K562 (cell line): ENCODE measurements at regions not wholly inside any gene's neighbourhood (a gene's known extent, or its start where the extent isn't known, plus 50 kb on each side); places are given as distances from the start of the nearest gene placed in this dataset.

Experiments used
- ATAC-seq: fragments of 200-7000 bp; cut with Tn5 transposase; 3 replicates; pipeline ENCODE4 v1.9.1; 2020; ENCODE audit warnings: moderate library complexity
- BruUV-seq: library from RNA; stranded (reverse); fragments of 400-500 nt; replicated peaks from 2 replicates; lab custom pipeline; 2021; lab: Mats Ljungman, UMichigan
- CTCF ChIA-PET: fragments of 300-600 bp; formaldehyde crosslinking; extraction: SDS; loops from one replicate; lab custom pipeline; 2021; ENCODE audit warnings: low intra/inter-chr PET ratio; lab: Yijun Ruan, JAX
- POLR2A ChIA-PET: fragments of 300-600, 350-650 bp; sonication (Branson Sonifier 250); formaldehyde crosslinking; extraction: SDS; loops from one replicate; lab custom pipeline; 2021; ENCODE audit warnings: antibody characterized with exemption, inconsistent platforms; lab: Yijun Ruan, JAX
- DNase-seq, 4 experiments: peaks; one replicate each; pipeline versions ENCODE4 v3.0.0 to v3.0.0-alpha.2; 2011 to 2018; ENCODE audit warnings: low spot score in 3 of 4, mixed read lengths in 3 of 4; ENCODE audit errors: extremely low read depth in 1 of 4
- FAIRE-seq: peaks from 2 replicates; lab custom pipeline; 2011; peaks lifted over from hg19 to GRCh38; lab: Jason Lieb, UNC
- H2AFZ ChIP-seq: 2 replicates; pipeline ENCODE4 v1.6.0; 2011; ENCODE audit warnings: low read depth, low read length, control low read depth, inconsistent platforms
- H3K27ac ChIP-seq: fragments of 200-600 bp; 3 replicates; pipeline ENCODE4 v1.8.0; 2011; ENCODE audit warnings: low read depth, mild to moderate bottlenecking, control low read depth, inconsistent platforms, low read length, moderate library complexity, mixed read lengths; ENCODE audit errors: extremely low read depth
- H3K27me3 ChIP-seq, 2 experiments: fragments of 300-600 bp in 1 of 2; 2 replicates in 1 of 2; 3 replicates in 1 of 2; pipeline versions ENCODE4 v1.6.0 to v1.8.0; 2011; ENCODE audit warnings: inconsistent platforms in 2 of 2, low read length in 2 of 2, mild to moderate bottlenecking in 1 of 2, mixed read lengths in 1 of 2, moderate library complexity in 1 of 2; ENCODE audit not compliant: control insufficient read depth in 2 of 2, insufficient read depth in 2 of 2
- H3K36me3 ChIP-seq: fragments of 300-600 bp; 3 replicates; pipeline ENCODE4 v1.8.0; 2011; ENCODE audit warnings: mild to moderate bottlenecking, low read length, inconsistent platforms; ENCODE audit not compliant: control insufficient read depth, insufficient read depth
- H3K4me1 ChIP-seq, 2 experiments: fragments of 200-600 bp in 1 of 2; replicated peaks in 1 of 2; 2 replicates in 1 of 2; 3 replicates in 1 of 2; pipeline versions ENCODE4 v1.5.1 to v1.8.0; 2011; ENCODE audit warnings: inconsistent platforms in 2 of 2, low read length in 2 of 2, mild to moderate bottlenecking in 1 of 2, mixed read lengths in 1 of 2, moderate library complexity in 1 of 2; ENCODE audit not compliant: control insufficient read depth in 2 of 2, insufficient read depth in 2 of 2
- H3K4me2 ChIP-seq: 2 replicates; pipeline ENCODE4 v1.6.1; 2011; ENCODE audit warnings: low read length, control low read depth, inconsistent platforms, mixed read lengths; ENCODE audit not compliant: insufficient read depth
- H3K4me3 ChIP-seq: fragments of 200-600 bp; sonication (generic), shearing (Covaris generic); 2 replicates; pipeline ENCODE4 v1.5.1; 2016; ENCODE audit warnings: control low read depth, inconsistent platforms
- H3K79me2 ChIP-seq: fragments of 200-600 bp; 3 replicates; pipeline ENCODE4 v1.8.0; 2011; ENCODE audit warnings: low read length, inconsistent platforms; ENCODE audit not compliant: control insufficient read depth, insufficient read depth
- H3K9ac ChIP-seq, 2 experiments: 2 replicates each; pipeline versions ENCODE4 v1.6.0 to v1.6.1; 2011; ENCODE audit warnings: low read depth in 2 of 2, low read length in 2 of 2, control low read depth in 1 of 2, inconsistent platforms in 1 of 2, mild to moderate bottlenecking in 1 of 2, mixed read lengths in 1 of 2; ENCODE audit not compliant: insufficient read depth in 1 of 2
- H3K9me1 ChIP-seq: one replicate; pipeline ENCODE4 v1.6.0; 2011; ENCODE audit warnings: inconsistent platforms, mild to moderate bottlenecking, low read length, moderate library complexity; ENCODE audit not compliant: control insufficient read depth, insufficient read depth
- H3K9me3 ChIP-seq: replicated peaks from 2 replicates; pipeline ENCODE4 v1.5.1; 2011; ENCODE audit warnings: low read depth, low read length, inconsistent platforms; ENCODE audit not compliant: control insufficient read depth, insufficient read depth
- H4K20me1 ChIP-seq: replicated peaks from 2 replicates; pipeline ENCODE4 v1.6.1; 2011; ENCODE audit warnings: low read length, inconsistent platforms, mixed read lengths; ENCODE audit not compliant: control insufficient read depth, insufficient read depth
- DNMT1 ChIP-seq: fragments of 450-650 bp; IDR thresholded peaks from 2 replicates; pipeline ENCODE4 v1.6.1; 2016; ENCODE audit warnings: antibody characterized with exemption, mild to moderate bottlenecking
- MYC ChIP-seq, 2 experiments: fragments of 250-450 bp in 1 of 2; sonication (Bioruptor Pico) in 1 of 2; IDR thresholded peaks; 2 replicates each; pipeline versions ENCODE4 v1.5.1 to v1.6.1; 2012 to 2021; ENCODE audit warnings: low read depth in 2 of 2, borderline replicate concordance in 1 of 2, improper control_type of control experiment in 1 of 2, low read length in 1 of 2, mild to moderate bottlenecking in 1 of 2, moderate library complexity in 1 of 2
- NFIX ChIP-seq: fragments of 250-450 bp; sonication (Bioruptor Pico); IDR thresholded peaks from 2 replicates; pipeline ENCODE4 v1.4.0; 2020; ENCODE audit warnings: low read depth, mild to moderate bottlenecking, moderate library complexity
- PHTF2 ChIP-seq: fragments of 250-450 bp; sonication (Bioruptor Pico); IDR thresholded peaks from 2 replicates; pipeline ENCODE4 v1.5.0; 2021; ENCODE audit warnings: mild to moderate bottlenecking
- U2AF2 ChIP-seq: fragments of 200-400 bp; formaldehyde crosslinking; optimal IDR thresholded peaks from 2 replicates; pipeline ENCODE3; 2017; ENCODE audit warnings: low read depth, mild to moderate bottlenecking, low read length
- WGBS: fragments of 100-300 bp; shearing (Covaris generic); methylation state at CpG from one replicate; pipeline ENCODE4 v1.1.6; 2016; ENCODE audit warnings: low coverage, mixed read lengths; ENCODE audit not compliant: insufficient coverage; ENCODE audit errors: missing lambda C conversion rate; 5-methylcytosine and 5-hydroxymethylcytosine counted together
- in situ Hi-C: fragments of 300-500 bp; cut with MboI; formaldehyde crosslinking; loops from 4 replicates; pipeline ENCODE4 v1.15.0; 2018; ENCODE audit warnings: inconsistent platforms, mixed read lengths
- intact Hi-C: fragments of 100-400 bp; cut with micrococcal nuclease; formaldehyde crosslinking; loops from 2 replicates; pipeline ENCODE4 v1.14.2; 2022
- TF ChIP-seq, protein P1 (sequence below): fragments of 250-450 bp; sonication (Bioruptor Pico); IDR thresholded peaks from 2 replicates; pipeline ENCODE4 v1.4.0; 2020
- TF ChIP-seq, protein P2 (sequence below): fragments of 250-450 bp; sonication (Bioruptor Pico); IDR thresholded peaks from 2 replicates; pipeline ENCODE4 v1.8.0; 2021; ENCODE audit warnings: moderate library complexity, mild to moderate bottlenecking, inconsistent platforms

DNA sequence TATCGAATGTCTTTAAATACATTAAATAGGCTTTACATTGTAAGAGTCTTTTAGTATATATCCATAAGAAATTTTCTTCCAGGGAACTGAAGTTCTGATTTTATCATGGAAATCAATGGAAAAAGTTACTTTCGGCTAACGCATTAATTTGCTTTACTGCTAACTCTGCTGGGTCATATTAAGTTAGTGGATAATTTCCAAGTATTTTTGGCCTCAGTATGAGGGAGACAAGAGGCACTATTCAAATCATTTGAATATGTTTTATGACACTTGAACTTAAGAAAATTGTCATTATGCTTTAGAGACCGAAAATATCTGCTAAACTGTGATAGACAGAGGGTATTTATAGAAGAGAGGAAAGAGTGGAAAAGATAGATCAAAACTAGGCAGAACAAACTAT lies 237.5 kb downstream of the PCDH7 start:
- Histone ChIP-seq H3K4me3 (no peak overlapping the region), H3K9me1 (no peaks in the 10 kb centered on the region), H3K9ac (no peak overlapping the region), H2AFZ (no peak overlapping the region), H3K36me3 (no peaks in the 10 kb centered on the region), H3K4me2 (no peak overlapping the region), H3K9me3 (no peaks in the 10 kb centered on the region), H3K27ac (no peak overlapping the region), H3K4me1 (no peaks in the 10 kb centered on the region), H3K79me2 (no peaks in the 10 kb centered on the region), H4K20me1 (no peaks in the 10 kb centered on the region), H3K27me3 (no peaks in the 10 kb centered on the region)
- 0% methylated on average over 4 of the region's 4 CpGs for WGBS
- DNase-seq (no peak), FAIRE-seq (no peak), ATAC-seq (no peak)
- intact Hi-C loops, result no loop called here
- no peak for TF ChIP-seq U2AF2
- ChIA-PET POLR2A (no interaction called here), CTCF (no interaction called here)
- in situ Hi-C loops, result no loop called here
- BruUV-seq, result no TSS peak

DNA sequence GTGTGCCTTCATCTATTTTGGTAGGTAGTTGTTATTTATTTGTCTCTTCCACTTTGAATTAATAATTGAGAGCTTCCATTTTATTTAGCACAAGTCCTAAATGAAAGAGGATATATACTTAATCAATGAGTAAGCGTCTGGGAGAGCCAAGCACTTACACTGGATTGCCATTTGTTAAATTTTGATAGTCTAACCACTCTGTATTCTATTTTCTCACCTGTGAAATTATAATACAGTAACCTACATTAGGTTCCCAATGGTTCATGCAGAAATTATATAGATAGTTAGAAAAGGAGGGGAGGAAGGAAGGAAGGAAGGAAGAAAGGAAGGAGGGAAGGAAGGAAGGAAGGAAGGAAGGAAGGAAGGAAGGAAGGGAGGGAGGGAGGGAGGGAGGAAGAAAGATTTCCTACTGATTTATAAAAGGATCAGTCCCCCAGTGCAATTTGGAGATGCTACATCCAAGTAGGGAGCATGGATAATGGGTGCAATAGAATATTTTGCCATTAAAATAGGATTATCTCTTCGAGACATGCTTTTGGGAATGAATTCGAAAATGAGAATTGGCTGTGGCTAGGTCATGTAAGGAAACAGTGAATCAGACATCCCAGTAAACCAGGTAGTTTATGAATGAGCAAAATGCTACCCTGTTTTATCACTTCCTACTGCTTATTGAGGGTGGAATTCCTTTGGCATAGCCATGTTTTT lies 239.8 kb downstream of the PCDH7 start:
- CTCF ChIA-PET, result no interaction called here
- in situ Hi-C loops, result no loop called here
- Histone ChIP-seq H3K9ac (no peak overlapping the region), H3K4me2 (no peak overlapping the region), H3K9me3 (no peaks in the 10 kb centered on the region), H3K4me1 (no peaks in the 10 kb centered on the region), H3K27ac (no peak overlapping the region), H2AFZ (no peak overlapping the region), H4K20me1 (no peaks in the 10 kb centered on the region), H3K9me1 (no peaks in the 10 kb centered on the region), H3K4me3 (no peak overlapping the region), H3K27me3 (no peaks in the 10 kb centered on the region), H3K79me2 (no peaks in the 10 kb centered on the region), H3K36me3 (no peaks in the 10 kb centered on the region)
- ATAC-seq, result no peak
- BruUV-seq, result no TSS peak
- POLR2A ChIA-PET, result no interaction called here
- DNase-seq, result no peak
- no peak for FAIRE-seq
- intact Hi-C loops, result no loop called here
- 2% methylated on average over 3 of the region's 3 CpGs for WGBS
- TF ChIP-seq MYC (IDR thresholded peaks at IDR 0.05; ENCODE audit: low read depth, low read length) (no peak), MYC (CRISPR knock-in tag; IDR thresholded peaks at IDR 0.05; ENCODE audit: borderline replicate concordance, low read depth) (no peak), NFIX (CRISPR knock-in tag) (no peak), DNMT1 (no peak), PHTF2 (CRISPR knock-in tag) (no peak)
- TF ChIP-seq, protein P1, sequence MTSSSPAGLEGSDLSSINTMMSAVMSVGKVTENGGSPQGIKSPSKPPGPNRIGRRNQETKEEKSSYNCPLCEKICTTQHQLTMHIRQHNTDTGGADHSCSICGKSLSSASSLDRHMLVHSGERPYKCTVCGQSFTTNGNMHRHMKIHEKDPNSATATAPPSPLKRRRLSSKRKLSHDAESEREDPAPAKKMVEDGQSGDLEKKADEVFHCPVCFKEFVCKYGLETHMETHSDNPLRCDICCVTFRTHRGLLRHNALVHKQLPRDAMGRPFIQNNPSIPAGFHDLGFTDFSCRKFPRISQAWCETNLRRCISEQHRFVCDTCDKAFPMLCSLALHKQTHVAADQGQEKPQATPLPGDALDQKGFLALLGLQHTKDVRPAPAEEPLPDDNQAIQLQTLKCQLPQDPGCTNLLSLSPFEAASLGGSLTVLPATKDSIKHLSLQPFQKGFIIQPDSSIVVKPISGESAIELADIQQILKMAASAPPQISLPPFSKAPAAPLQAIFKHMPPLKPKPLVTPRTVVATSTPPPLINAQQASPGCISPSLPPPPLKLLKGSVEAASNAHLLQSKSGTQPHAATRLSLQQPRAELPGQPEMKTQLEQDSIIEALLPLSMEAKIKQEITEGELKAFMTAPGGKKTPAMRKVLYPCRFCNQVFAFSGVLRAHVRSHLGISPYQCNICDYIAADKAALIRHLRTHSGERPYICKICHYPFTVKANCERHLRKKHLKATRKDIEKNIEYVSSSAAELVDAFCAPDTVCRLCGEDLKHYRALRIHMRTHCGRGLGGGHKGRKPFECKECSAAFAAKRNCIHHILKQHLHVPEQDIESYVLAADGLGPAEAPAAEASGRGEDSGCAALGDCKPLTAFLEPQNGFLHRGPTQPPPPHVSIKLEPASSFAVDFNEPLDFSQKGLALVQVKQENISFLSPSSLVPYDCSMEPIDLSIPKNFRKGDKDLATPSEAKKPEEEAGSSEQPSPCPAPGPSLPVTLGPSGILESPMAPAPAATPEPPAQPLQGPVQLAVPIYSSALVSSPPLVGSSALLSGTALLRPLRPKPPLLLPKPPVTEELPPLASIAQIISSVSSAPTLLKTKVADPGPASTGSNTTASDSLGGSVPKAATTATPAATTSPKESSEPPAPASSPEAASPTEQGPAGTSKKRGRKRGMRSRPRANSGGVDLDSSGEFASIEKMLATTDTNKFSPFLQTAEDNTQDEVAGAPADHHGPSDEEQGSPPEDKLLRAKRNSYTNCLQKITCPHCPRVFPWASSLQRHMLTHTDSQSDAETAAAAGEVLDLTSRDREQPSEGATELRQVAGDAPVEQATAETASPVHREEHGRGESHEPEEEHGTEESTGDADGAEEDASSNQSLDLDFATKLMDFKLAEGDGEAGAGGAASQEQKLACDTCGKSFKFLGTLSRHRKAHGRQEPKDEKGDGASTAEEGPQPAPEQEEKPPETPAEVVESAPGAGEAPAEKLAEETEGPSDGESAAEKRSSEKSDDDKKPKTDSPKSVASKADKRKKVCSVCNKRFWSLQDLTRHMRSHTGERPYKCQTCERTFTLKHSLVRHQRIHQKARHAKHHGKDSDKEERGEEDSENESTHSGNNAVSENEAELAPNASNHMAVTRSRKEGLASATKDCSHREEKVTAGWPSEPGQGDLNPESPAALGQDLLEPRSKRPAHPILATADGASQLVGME (CRISPR knock-in tag), result no peak
- TF ChIP-seq, protein P2, sequence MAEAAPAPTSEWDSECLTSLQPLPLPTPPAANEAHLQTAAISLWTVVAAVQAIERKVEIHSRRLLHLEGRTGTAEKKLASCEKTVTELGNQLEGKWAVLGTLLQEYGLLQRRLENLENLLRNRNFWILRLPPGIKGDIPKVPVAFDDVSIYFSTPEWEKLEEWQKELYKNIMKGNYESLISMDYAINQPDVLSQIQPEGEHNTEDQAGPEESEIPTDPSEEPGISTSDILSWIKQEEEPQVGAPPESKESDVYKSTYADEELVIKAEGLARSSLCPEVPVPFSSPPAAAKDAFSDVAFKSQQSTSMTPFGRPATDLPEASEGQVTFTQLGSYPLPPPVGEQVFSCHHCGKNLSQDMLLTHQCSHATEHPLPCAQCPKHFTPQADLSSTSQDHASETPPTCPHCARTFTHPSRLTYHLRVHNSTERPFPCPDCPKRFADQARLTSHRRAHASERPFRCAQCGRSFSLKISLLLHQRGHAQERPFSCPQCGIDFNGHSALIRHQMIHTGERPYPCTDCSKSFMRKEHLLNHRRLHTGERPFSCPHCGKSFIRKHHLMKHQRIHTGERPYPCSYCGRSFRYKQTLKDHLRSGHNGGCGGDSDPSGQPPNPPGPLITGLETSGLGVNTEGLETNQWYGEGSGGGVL, result no peak
